Activated CD4-positive, alpha-beta T cell treated with anti-CD3 and anti-CD28 coated beads, Interleukin-2, amount 50 U/mL, for 4 hours (primary cell): ENCODE measurements at regions not wholly inside any gene's neighbourhood (a gene's known extent, or its start where the extent isn't known, plus 50 kb on each side); places are given as distances from the start of the nearest gene placed in this dataset.

Source experiments
- DNase-seq, 2 experiments: peaks; one replicate each; pipeline ENCODE4 v3.0.0-alpha.2; 2020

GRCh38 chr5:116703328-116703727 lies 128.7 kb upstream of the SEMA6A start:
- no peak for DNase-seq

- no peak for DNase-seq
Measured at GRCh38 chr5:116702776-116703175, 128.2 kb upstream of the SEMA6A start.

DNA sequence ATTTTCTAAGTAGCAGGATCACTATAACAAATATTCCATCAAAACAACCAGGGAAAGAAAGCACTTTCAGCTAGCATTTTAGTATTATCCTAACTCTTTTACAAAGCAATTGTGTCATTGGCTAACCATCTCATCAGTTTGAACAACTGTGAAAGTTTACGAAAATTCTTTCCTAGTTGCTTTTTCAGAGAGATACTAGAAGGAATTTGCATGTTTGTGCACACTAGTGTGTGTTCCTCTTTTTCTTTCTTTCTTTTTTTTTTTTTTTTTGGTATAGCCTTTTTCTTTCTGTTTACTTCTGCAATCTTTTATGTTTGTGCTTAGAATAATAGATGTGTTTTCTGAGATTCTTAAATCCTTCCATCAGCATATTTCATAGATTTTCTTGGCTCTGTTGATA lies 124.7 kb upstream of the SEMA6A start:
- DNase-seq, result no peak

- DNase-seq, result no peak
Measured at GRCh38 chr5:116696366-116696765, 121.7 kb upstream of the SEMA6A start.

DNA sequence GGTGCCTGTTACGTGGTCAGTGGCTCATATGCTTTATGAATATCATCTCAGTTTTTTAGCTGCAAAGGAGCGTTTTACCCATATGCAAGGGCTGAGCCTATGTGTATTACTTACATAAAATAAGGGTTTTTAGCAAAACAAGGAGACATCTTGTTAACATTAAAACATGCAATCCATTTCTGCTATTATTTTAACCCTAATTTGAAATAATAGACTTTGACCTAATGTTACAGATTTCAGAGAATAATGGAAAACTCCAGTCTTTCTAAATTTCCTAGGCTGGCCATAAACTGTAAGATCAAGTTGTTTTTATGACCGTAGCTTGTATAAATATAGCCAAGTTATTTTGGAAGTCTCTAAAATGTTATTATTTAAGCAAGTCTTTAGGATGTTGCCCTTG lies 121.1 kb upstream of the SEMA6A start:
- DNase-seq, result no peak

- no peak for DNase-seq
Measured at GRCh38 chr5:116686438-116686837, 111.8 kb upstream of the SEMA6A start.

DNA sequence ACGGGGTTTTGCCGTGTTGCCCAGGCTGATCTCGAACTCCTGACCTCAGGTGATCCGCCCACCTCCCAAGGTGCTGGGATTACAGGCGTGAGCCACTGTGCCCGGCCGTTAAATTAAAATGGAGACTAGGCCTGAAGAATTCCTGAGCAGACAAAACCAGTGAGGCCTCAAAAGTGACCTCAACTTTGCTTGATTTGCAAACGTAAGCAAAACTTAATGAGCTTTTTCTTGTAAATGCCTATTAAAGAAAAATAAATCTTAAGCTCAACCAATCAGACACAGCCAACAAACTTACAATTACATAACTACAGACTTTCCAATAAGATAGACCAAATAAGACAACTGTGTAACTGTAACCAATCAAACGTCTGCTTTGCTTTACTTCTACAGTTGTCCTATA lies 111.3 kb upstream of the SEMA6A start:
- no peak for DNase-seq

DNA sequence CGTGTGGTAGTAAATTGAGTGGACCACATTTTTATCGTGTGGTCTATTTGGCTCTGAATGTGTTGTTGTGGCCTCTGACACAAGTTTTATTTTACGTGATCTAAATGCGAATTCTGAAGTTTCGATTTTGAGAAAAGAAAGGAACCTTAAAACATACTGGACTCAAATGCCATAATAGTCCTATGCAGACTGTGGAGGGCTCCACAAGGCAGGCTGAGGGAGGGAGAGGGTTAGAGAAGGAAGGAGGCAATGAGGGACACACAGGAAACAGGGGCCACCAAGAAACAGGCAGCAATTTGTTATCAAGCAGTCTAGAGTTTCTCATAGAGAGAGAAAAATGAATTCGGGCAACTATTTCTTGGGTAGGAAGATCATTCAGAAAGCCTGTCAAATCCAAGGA lies 110.4 kb upstream of the SEMA6A start:
- DNase-seq, result no peak

GRCh38 chr5:116681334-116682013 lies 106.9 kb upstream of the SEMA6A start:
- no peak for DNase-seq

GRCh38 chr5:116675626-116675910 lies 100.9 kb upstream of the SEMA6A start:
- no peak for DNase-seq

DNA sequence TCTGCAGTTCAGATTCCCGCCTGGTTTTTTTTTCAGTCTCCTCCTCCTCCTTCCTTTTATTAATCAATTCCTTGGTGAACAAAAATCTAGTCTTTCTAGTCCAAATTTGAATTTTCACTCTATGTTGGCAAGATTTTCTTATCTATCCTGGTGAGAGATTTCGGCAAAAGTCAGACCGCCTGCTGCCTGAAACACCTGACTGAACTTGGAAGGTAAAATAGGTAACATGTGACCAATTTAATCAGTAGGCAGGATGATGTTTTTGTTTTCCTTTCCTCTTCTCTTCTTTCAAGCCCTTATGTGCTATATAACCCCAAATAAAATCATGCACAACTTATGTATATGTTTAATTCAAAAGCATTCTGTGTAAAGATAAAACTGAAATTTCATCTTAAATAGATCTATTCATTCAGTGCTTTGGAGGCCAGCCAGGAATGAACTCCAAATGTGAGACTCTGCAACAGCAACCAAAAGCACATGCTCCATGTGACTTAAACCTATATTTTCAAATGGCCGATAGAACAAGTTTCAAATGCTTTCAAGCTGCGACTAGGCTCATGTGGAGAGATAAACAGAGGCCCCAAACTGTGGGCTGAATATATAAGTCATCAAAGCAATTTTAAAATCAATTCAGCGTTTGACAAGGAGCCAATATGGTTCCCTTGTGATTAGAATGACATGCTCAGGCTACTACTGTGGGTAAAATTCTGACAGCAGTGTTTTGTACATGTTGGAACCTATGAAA lies 100.4 kb upstream of the SEMA6A start:
- DNase-seq, result no peak

DNA sequence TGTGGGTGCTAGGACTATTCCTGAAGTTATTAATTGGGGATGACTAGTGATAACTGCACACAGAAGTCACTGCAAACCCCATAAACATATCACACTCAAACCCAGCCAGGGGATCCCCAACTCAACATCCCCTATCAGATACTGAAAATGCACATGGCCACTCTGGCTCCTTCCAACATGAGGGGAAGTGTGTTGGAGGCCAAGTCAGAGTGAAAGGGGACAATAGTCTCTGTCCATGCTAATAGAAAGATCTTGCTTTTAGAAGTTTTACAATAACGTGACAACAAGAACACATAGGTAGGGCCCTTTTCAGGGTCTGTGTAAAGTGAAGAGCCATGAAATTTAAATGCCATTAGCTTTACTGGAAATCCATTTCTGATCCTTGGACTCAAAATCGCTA lies 98.8 kb upstream of the SEMA6A start:
- no peak for DNase-seq

GRCh38 chr5:116672203-116672602 lies 97.6 kb upstream of the SEMA6A start:
- no peak for DNase-seq

GRCh38 chr5:116671211-116671736 lies 96.7 kb upstream of the SEMA6A start:
- DNase-seq, result no peak

GRCh38 chr5:116669261-116670031 lies 94.8 kb upstream of the SEMA6A start:
- no peak for DNase-seq

DNA sequence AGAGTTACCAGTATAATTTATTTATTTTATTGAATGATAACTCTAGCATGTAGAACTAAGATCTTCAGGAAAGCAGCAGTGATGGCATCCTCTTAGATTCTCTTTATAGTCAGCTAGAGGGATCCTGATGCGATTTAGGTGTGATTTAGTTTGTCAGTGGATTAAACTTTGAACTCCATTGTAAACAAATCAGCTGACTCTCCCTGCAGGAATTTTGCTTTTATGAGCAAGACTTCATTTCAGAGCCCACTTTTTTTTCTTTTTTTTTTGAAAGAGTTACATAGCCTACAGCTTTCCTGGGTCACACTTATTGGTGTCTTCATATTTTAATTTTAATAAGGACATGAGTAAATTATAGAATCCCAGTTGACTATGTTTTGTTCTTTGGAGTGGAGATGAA lies 93.8 kb upstream of the SEMA6A start:
- no peak for DNase-seq

DNA sequence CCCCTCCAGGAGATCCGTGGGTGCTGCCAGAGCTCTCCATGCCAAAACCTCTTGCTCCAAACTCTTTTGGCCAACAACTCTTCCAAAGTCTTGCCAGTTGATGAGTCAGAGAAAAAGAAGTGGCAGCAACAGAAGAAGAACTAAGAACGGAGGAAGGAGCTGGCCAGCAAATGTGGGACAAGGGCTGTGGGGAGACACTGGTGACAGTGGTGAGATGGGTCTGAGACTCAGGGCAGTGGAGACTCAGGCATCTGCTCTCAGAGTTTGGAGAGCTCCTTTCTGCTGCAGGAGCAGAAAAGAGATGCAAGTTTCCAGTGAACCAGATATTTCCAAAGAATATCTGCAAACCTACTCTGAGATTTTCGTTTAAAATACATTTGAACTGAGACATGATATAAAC lies 92.3 kb upstream of the SEMA6A start:
- no peak for DNase-seq

DNA sequence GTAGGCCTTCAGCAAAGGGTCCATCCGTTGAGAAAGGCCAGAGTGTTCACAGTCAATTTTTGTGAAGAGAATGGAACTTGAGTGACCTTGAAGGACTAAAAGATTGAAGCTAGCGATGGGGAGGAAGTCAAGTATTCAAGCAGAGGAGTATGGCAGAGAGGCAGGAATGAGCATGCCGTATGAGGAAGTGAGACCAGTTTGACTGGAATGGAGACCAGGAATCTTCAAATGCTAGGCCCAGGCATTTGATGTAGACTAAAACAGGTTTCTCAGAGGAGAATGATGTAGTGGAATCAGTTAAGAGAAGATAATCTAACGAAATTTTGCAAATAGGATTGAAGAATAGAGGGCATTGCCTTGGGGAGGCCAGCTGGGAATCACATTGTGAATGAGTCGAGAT lies 90.4 kb upstream of the SEMA6A start:
- no peak for DNase-seq

GRCh38 chr5:116663081-116663480 lies 88.5 kb upstream of the SEMA6A start:
- no peak for DNase-seq

- DNase-seq, result no peak
Measured at GRCh38 chr5:116661419-116661818, 86.8 kb upstream of the SEMA6A start.

- no peak for DNase-seq
Measured at GRCh38 chr5:116660929-116661328, 86.3 kb upstream of the SEMA6A start.

DNA sequence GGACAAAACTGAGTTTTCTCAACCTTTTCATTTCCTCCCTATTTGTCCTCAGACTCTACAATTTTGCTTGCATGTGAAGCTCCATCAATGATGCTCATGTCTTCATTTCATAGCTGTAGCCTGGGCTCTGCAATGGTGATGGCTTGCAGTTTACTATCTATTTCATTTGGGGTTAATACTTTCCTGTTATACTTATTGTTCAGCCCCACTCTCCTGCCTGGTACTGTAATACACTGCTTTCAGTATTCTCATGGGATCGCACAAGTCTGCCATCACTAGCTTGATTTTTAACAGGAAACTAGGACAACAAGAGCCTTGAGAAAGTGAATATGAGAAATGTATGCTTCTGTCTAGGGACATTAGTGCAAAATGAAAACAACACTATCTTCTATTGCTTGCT lies 84.2 kb upstream of the SEMA6A start:
- no peak for DNase-seq

DNA sequence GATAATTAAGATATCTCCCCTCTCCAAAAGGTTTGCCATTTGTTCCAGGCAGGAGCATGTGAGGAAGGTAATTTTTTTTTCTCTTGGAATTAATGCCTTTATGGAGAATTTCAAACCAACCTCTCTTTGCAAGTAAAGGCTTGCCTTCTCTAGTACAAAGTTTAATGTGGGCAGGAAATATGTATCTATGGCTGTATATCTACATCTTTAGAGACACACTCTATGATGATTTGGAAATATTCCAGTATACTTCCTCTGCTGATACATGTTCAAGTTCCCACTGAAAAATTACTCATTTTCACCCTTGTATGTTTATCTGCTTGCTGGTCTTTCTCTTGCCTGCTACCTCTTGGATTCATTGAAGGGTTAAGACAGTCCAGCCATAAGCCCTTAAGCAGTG lies 83.5 kb upstream of the SEMA6A start:
- DNase-seq, result no peak

DNA sequence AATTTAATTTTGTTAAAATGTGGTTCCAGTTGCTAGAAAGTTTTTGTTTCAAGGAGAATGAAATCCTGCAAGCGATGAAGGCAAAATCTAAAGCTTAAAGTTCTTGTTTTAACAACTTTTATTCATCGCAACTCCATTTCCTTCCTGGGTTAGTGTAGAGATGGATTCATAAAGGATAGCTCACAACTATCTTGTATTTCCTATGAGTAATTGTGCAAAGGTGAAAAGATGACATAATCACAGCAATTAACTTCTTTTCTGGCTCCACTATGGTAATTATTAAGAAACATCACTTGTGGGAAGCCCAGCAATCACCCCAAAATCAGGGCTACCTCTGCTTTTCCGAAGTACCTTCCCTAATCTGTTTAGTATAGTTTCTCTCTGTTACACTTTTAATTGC lies 80.8 kb upstream of the SEMA6A start:
- DNase-seq, result no peak
